NB4 (cell line): ENCODE measurements at regions not wholly inside any gene's neighbourhood (a gene's known extent, or its start where the extent isn't known, plus 50 kb on each side); places are given as distances from the start of the nearest gene placed in this dataset.
"Not testable (repeated sequence)": the region's sequence is repeated elsewhere in the genome, so short reads cannot be mapped to it uniquely, and the experiment has no call there.

ENCODE experiments used
- CTCF ChIP-seq: IDR thresholded peaks from one replicate; pipeline ENCODE4 v1.5.1; 2012; ENCODE audit warnings: low read depth, low read length
- MAX ChIP-seq: IDR thresholded peaks from 2 replicates; pipeline ENCODE4 v1.6.1; 2011; ENCODE audit warnings: low read depth, low read length
- MYC ChIP-seq: IDR thresholded peaks from 2 replicates; pipeline ENCODE4 v1.6.1; 2011; ENCODE audit warnings: low read depth, low read length
- POLR2A ChIP-seq: IDR thresholded peaks from 2 replicates; pipeline ENCODE4 v1.6.1; 2011; ENCODE audit warnings: mild to moderate bottlenecking; ENCODE audit not compliant: insufficient read length; ENCODE audit errors: extremely low read depth

- TF ChIP-seq CTCF, MYC, MAX, POLR2A: not testable (repeated sequence)
Measured at GRCh38 chr2:235443580-235443979, 50.3 kb upstream of the AGAP1 start.
